Activated CD4-positive, alpha-beta T cell treated with anti-CD3 and anti-CD28 coated beads, Interleukin-2, Interleukin-6, amounts not matched to agents 100 ng/mL and 50 ng/mL, durations not matched to agents 16 hours and 8 hours (primary cell): ENCODE measurements at regions not wholly inside any gene's neighbourhood (a gene's known extent, or its start where the extent isn't known, plus 50 kb on each side); places are given as distances from the start of the nearest gene placed in this dataset.
A peak's percentile ranks its signal among the peaks of the same experiment; 100 is the strongest.

Experiments
- DNase-seq: peaks from one replicate; pipeline ENCODE4 v3.0.0-alpha.2; 2020

GRCh38 chr3:107061466-107061865 lies 315.8 kb upstream of the CCDC54 start:
- no peak for DNase-seq

GRCh38 chr3:107062310-107062709 lies 314.9 kb upstream of the CCDC54 start:
- DNase-seq, result no peak

- DNase-seq, result no peak
These were observed 314.5 kb upstream of the CCDC54 start for GRCh38 chr3:107062787-107063186.

GRCh38 chr3:107063351-107063750 lies 313.9 kb upstream of the CCDC54 start:
- no peak for DNase-seq

GRCh38 chr3:107064405-107065060 lies 312.7 kb upstream of the CCDC54 start:
- peak; percentile 80 for DNase-seq

GRCh38 chr3:107065094-107065861 lies 312.0 kb upstream of the CCDC54 start:
- peak; percentile 11 for DNase-seq

- no peak for DNase-seq
These were observed 309.8 kb upstream of the CCDC54 start for GRCh38 chr3:107067421-107067820.

- DNase-seq, result no peak
These were observed 308.3 kb upstream of the CCDC54 start for GRCh38 chr3:107068980-107069379.

- DNase-seq, result no peak
These were observed 300.3 kb upstream of the CCDC54 start for GRCh38 chr3:107076946-107077345.

- no peak for DNase-seq
These were observed 299.8 kb upstream of the CCDC54 start for GRCh38 chr3:107077391-107077790.

- no peak for DNase-seq
These were observed 294.7 kb upstream of the CCDC54 start for GRCh38 chr3:107082527-107082926.

- no peak for DNase-seq
These were observed 292.0 kb upstream of the CCDC54 start for GRCh38 chr3:107085261-107085660.

- DNase-seq, result no peak
These were observed 285.1 kb upstream of the CCDC54 start for GRCh38 chr3:107092121-107092520.

- DNase-seq, result no peak
These were observed 278.4 kb upstream of the CCDC54 start for GRCh38 chr3:107098864-107099263.

GRCh38 chr3:107100137-107100536 lies 277.1 kb upstream of the CCDC54 start:
- no peak for DNase-seq

- DNase-seq, result no peak
These were observed 276.7 kb upstream of the CCDC54 start for GRCh38 chr3:107100573-107100972.

- DNase-seq, result no peak
These were observed 273.5 kb upstream of the CCDC54 start for GRCh38 chr3:107103786-107104185.

GRCh38 chr3:107106316-107106715 lies 270.9 kb upstream of the CCDC54 start:
- no peak for DNase-seq

GRCh38 chr3:107106907-107107306 lies 270.3 kb upstream of the CCDC54 start:
- no peak for DNase-seq

- no peak for DNase-seq
These were observed 266.5 kb upstream of the CCDC54 start for GRCh38 chr3:107110596-107111305.

- DNase-seq, result no peak
These were observed 265.4 kb upstream of the CCDC54 start for GRCh38 chr3:107111872-107112271.

- no peak for DNase-seq
These were observed 264.9 kb upstream of the CCDC54 start for GRCh38 chr3:107112356-107112755.

GRCh38 chr3:107116251-107116650 lies 261.0 kb upstream of the CCDC54 start:
- DNase-seq, result no peak

GRCh38 chr3:107117156-107117555 lies 260.1 kb upstream of the CCDC54 start:
- no peak for DNase-seq
